UCSD-AML1 (cell line): ENCODE measurements at regions not wholly inside any gene's neighbourhood (a gene's known extent, or its start where the extent isn't known, plus 50 kb on each side); places are given as distances from the start of the nearest gene placed in this dataset.

ENCODE experiments used
- DNase-seq: peaks from one replicate; lab custom pipeline; 2025; ENCODE audit not compliant: unreplicated experiment; lab: John Stamatoyannopoulos, UW

DNA sequence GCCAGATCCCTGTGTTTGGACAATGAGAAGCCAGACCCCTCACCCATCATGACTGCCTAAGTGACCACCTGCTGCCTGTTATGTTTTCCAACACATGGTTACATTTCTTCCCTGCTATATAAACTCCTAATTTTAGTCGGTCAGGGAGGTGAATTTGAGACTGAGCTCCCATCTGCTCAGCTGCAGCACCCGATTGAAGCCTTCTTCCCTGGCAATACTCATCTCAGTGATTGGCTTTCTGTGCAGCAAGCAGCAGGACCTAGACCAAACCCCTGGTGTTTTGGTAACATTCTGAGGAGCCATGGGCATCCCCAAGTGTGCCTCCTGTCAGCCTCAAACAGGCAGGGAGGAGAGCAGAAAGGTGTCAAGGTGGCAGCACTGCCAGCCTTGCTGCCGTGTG lies 141.2 kb downstream of the CD8B2 start:
- no peak for DNase-seq

DNA sequence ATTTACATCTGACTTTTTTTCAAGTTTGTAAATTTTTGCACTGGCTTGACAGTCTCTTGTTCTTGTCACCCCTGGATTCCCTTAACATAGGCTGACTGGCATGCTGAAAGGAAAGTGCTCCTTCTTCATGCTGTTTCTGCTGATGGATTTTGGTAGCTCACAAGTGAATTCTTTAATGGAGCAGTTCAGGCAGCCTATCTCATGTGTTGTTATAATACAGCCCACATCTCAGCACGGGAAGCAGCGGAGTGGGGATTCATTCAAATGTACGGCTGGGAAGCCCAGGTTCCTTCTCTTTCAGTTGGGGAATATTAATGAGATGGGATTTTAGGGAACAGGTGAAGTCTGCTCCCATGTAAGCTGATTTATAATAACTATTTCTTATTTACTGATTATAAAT lies 142.8 kb downstream of the CD8B2 start:
- no peak for DNase-seq

GRCh38 chr2:106631281-106631680 lies 144.1 kb downstream of the CD8B2 start:
- no peak for DNase-seq

DNA sequence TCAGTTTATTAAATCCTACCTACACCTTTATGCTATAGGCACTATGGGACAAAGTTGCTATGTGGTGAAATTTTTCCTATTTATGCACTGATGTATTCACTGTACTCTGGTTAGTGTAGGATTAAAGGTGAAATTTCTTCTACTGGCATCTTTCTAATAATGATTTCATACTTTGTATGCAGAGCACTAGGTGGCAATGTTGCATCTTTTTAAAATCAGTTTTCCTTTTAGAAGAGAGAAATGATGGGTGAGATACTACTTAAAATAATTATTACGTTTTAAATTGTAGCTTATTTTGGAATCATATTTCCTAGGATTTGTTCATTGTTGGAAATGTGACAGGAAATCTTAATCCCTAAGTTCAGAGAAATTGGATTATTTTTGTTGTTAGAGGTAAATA lies 150.9 kb downstream of the CD8B2 start:
- DNase-seq: no peak

DNA sequence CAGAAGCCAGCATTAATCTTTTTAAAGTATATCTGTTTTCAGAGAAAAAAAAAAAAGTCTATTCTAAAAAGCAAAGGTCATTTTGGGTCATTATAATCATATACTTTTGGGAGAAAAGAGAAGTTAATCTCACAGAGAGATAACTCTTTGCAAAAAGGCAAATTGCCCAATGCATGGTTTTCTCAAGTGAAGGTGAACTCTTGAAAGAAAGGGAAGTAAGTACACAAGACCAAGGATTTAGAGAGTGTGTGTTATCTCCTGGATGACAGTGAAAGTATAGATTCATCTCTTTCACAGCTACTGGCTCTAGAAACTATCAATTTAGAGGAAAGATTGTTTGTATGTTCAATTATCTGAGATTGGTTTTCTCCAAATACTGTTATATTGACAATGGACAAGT lies 151.4 kb downstream of the CD8B2 start:
- DNase-seq: no peak

- DNase-seq: no peak
Observed at GRCh38 chr2:106642679-106643078, 155.5 kb downstream of the CD8B2 start.

GRCh38 chr2:106644623-106645022 lies 157.5 kb downstream of the CD8B2 start:
- no peak for DNase-seq

DNA sequence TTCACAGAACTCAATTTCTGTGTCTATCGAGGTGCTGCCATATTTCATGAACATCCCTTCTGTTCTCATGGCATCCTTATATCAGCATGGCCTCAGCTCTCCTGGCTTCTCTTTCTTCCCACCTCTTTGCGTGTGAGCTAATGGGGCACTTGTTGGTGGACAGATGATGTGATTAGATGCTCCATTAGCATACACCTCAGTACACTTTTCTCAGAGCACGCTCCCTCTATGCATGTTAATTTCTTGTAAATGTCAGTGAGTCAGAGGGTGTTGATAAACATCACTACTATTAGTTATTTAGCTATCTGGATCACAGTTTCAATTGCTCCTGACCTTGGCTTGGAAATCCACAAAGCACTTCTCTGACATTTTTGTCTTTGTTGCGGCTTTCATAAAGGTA lies 159.4 kb downstream of the CD8B2 start:
- no peak for DNase-seq

- no peak for DNase-seq
Observed at GRCh38 chr2:106649306-106649705, 162.1 kb downstream of the CD8B2 start.

DNA sequence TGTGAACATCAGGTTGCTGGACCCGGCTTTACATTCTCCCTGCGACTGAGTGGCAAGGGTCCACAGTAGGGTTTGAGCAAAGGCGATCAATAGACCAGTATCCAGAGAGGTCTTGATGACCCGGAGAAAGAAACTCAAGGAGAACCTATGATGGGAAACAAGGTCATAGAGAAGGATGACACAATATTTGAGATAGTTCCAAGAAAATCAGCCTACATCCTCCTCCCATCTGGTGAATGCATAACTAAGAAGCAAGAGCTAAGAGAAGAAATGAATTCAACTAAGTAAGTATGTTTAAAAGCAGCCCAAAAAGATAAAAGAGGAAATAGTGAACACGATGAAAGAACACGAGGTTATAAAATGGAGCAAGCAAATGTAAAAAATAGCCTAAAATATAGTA lies 166.3 kb downstream of the CD8B2 start:
- DNase-seq: no peak

DNA sequence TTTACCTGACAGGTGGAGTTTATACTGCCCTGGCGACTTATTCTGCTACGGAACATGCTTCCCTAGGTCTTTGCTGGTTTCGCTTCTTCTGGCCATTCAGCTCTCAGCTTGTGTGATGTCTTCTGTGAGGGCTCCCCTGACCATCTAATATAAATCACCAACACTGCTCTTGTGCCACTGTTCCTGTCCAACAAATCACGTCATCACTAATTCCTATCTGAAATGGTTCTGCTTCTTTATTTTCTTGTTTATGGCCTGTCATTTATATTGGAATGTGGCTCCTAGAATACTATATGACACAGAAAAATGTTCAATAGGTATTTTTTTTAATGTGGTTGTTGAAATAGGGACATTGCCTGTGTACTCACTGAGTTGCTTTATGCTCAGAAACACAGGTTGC lies 171.5 kb downstream of the CD8B2 start:
- no peak for DNase-seq

DNA sequence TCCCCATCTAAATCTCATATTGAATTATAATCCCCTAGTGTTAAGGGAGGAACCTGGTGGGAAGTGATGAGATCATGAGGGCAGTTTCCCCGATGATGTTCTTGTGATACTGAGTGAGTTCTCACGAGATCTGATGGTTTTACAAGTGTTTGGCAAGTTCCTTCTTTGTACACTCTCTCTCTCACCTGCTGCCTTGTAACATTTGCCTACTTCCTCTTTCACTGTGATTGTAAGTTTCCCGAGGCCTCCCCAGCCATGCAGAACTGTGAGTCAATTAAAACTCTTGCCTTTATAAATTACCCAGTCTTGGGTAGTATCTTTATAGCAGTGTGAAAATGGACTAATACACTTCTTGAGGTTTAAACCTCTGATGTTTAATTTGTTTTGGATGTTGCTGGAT lies 177.5 kb downstream of the CD8B2 start:
- DNase-seq: no peak

DNA sequence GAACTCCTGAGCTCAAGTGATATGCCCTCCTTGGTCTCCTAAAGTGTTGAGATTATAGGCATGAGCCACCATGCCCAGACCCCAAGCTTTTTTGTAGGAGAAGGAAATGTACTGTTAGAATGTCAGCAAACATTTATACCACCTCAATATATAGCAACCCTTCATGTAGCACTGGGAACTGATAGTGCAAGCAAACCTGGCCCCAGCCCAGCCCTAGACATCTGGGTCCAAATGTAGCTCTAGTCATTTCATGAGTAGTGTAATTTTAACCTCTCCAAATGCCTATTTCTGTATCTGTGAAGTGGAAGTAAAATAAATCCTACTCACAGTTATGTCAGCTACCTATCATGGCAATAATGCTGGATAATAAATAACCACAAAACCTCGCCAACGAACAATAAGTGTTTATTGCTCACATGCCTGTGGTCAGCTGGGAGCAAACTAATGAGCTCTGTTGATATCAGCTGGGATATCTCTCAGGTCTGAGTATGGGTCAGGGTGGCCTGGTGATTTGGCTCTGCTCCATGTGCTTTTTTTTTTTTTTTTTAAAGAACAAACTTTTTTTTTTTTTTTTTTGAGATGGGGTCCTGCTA lies 180.4 kb downstream of the CD8B2 start:
- no peak for DNase-seq

DNA sequence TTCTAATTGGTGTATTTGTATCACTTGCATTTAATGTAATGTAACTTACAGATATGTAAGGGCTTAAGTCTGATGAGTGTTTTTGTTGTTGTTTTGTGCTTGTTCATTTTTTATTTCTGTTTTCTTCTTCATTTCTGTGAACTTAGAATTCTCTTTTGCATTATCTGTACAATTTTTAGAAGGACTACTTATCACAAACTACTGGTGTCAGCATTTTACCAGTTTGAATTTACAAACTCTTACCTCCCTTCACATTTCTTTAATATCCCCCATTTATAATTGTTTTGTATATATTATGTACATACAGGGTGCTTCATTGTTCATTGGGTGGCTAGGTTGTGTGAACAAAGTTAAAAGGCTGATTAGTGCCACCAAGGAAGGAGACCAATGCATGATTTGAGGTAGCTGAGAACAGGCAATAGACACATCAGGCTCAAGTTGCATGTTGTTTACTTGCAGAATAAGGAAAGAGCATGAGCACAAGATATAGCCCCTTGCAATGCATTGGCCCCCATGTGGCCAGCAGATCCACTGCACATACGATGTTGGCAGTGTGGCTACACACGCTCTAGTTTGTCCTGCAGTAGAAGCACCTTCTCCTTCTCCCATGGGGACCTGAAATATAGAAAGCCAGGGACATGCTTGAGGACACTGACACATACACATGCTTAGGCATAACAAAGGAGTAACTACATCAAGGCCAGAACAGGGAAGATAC lies 198.2 kb downstream of the CD8B2 start:
- DNase-seq: no peak

GRCh38 chr2:106686814-106687213 lies 199.2 kb downstream of the ST6GAL2 start:
- DNase-seq: no peak

GRCh38 chr2:106694964-106695470 lies 190.9 kb downstream of the ST6GAL2 start:
- DNase-seq: no peak

GRCh38 chr2:106695919-106696318 lies 190.0 kb downstream of the ST6GAL2 start:
- DNase-seq: no peak

DNA sequence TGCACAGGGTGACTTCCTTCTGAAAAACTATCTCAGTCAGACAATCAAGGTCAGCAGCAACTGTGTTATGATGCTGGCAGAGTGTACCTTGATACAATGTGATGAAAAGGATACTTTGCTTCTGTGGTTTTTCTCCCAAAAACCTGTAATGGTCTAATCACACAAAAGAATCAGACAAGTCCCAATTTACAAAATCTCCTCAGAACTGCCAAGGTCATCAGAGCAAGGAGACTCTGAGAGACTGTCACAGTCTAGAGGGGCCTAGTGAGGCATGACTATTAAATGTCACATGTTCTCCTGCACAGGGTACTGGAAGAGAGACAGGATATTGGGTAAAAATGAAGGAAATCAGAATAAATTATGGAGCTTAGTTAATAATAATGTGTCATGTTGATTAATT lies 185.4 kb downstream of the ST6GAL2 start:
- no peak for DNase-seq

GRCh38 chr2:106701203-106702022 lies 184.6 kb downstream of the ST6GAL2 start:
- no peak for DNase-seq

- no peak for DNase-seq
Observed at GRCh38 chr2:106703161-106703560, 182.8 kb downstream of the ST6GAL2 start.

DNA sequence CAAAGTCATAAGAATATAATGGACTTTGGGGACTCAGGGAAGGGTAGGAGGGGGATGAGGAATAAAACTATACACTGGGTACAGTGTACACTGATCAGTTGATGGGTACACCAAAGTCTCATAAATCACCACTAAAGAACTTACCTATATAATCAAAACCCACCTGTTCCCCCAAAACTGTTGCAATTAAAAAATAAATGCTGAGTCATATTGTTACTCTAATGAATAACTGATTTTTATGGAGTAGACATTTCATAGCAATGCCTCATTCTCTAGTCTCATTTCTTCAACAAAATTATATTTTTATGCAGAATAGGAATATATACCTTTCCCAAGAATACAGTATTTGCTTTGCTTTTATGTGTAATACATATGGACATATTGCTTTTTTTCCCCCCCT lies 181.2 kb downstream of the ST6GAL2 start:
- no peak for DNase-seq

DNA sequence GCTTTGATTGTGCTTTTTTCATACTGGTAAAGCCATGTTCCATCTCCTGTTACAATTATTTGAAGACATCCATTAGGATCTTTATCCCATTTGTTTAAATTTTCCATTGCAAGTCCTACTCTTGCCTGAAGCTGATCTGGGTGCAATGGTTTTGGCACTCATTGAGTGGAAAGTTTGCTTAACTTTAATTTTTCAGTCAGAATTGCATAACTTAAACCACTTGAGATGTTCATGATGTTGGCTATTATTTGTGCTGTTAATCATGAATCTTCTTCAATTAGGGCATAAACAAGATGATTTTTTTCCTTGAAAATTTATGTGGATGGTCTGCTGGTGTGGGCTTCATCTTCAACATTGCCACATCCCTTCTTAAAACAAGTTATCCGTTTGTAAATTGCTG lies 180.1 kb downstream of the ST6GAL2 start:
- no peak for DNase-seq
